GM18873 (cell line): ENCODE measurements at regions not wholly inside any gene's neighbourhood (a gene's known extent, or its start where the extent isn't known, plus 50 kb on each side); places are given as distances from the start of the nearest gene placed in this dataset.
"Not testable (repeated sequence)": the region's sequence is repeated elsewhere in the genome, so short reads cannot be mapped to it uniquely, and the experiment has no call there.

Source experiments
- ATAC-seq: cut with Tn5 transposase; IDR thresholded peaks from one replicate; pipeline ENCODE4 v1.9.1; 2021; ENCODE audit warnings: mild to moderate bottlenecking, moderate library complexity, moderate number of reproducible peaks; ENCODE audit not compliant: unreplicated experiment, low FRiP score

GRCh38 chrX:42175843-42176242, 252.5 kb upstream of the CASK start:
- no peak for ATAC-seq

- ATAC-seq: not testable (repeated sequence)
Observed at GRCh38 chrX:42157923-42158322, 234.6 kb upstream of the CASK start.

- ATAC-seq: no peak
Observed at GRCh38 chrX:42151808-42152207, 228.5 kb upstream of the CASK start.

DNA sequence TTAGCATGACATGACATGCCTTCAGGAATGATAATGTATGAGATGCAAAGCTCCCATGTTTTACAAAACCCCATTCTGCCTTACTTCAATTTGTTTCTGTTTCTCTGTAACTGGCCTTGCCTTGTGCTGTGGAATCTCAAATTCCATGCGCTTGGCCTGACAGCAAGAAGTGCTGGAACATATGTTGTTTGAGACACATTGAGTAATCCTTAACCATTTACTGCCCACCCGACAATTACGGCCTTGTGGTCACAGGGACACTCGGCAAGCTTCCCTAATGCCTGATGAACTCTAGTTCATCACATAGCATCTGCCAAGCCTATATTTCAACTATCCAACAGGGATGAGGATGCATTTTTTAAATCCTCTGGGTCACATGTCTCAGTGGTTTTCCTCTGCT, 226.4 kb upstream of the CASK start:
- no peak for ATAC-seq

DNA sequence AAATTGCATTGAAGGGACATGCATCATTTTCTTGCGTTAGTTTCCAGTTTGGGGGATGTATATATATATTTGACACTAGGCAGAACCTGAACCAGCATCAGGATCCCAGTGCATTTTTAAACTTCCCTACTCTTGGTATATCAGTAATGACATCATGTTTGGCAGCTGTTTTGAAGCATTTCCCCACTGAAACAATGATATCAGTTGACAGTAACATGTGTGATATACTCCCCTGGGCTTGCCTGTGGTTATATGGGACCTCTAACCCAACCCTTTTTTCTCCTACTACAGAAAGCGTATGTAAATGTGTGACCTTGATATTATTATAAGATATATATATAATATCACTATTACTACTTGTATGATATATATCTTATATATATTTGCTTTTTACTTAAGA, 225.9 kb upstream of the CASK start:
- ATAC-seq: no peak

- no peak for ATAC-seq
Observed at GRCh38 chrX:42143866-42144592, 220.7 kb upstream of the CASK start.

DNA sequence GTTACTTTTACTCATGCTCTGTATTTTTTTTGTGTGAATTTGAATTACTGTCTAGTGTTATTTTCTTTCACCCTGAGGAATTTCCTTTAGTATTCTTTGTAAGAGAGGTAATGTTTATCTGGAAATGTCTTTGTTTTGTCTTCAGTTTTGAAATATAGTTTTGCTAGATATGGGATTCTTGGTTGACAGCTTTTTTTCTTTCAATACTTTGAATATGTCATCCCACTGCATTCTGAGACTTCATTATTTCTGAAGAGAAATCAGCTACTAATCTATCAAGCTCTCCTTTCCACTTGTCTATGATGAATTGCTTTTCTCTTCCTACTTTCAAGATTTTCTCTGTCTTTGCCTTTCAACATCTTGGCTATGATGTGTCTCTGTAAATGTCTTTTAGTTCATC, 217.0 kb upstream of the CASK start:
- no peak for ATAC-seq

DNA sequence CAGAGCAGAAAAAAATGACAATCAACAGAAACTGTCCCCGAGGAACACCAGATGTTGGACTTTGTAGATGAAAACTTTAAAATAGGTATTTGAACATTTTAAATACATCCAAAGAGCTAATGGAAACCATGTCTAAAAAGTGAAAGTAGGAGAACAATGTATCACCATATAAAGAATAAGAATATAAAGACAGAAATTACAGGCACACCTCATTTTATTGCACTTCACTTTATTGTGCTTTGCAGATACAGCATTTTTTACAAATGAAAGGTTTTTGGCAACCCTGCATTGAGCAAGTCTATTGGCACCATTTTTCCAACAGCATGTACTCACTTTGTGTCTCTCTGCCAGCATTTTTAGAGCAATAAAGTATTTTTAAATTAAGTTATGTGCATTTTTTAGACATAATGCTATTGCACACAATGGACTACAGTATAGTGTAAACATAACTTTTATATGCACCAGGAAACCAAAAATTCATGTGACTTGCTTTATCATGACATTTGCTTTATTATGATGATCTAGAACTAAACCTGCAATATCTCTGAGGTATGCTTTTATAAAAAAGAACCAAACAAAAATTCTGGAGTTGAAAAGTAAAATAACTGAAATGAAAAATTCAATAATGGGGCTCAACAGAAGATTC, 212.4 kb upstream of the CASK start:
- no peak for ATAC-seq

GRCh38 chrX:42131856-42132255, 208.5 kb upstream of the CASK start:
- no peak for ATAC-seq

- no peak for ATAC-seq
Observed at GRCh38 chrX:42129022-42129940, 205.9 kb upstream of the CASK start.

DNA sequence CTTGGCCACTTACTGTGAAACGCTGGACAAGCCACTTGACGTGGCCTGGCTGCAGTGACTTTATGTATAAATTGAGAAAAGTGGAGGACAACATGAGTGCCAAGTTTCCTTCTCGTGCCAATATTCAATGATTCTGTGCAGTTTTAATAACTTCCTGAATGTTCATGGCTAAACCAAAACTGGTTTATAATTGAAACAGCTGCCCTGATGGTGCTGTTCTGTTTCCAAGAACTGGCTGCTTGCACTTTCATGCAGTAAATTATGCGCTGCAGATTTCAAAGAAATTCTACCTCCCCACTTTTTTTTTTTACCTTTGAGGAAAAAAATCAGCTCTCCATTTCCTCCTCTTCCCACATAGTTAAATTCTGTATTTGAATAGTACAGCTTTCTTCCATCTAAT, 205.2 kb upstream of the CASK start:
- ATAC-seq: no peak

- ATAC-seq: no peak
Observed at GRCh38 chrX:42128020-42128419, 204.7 kb upstream of the CASK start.

DNA sequence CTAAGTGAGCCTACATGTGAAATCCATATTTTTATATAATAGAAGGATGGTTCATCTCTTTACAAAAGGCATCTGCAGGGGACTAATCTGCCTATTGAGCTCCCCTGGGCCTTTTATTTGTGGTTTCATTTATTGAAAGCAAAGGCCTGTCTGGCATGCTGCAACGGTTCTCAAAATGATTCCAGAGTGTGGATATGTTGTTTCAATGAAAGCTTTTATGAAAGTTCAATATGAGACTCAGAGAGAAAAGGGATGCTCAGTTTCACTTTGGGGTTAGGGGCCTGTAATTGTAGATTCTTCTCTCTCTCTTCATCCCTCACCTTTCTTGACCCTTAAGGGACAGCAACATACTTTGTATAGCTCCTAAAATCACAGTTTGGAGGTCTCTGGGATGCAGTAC, 204.2 kb upstream of the CASK start:
- no peak for ATAC-seq

- ATAC-seq: no peak
Observed at GRCh38 chrX:42123369-42123768, 200.0 kb upstream of the CASK start.

DNA sequence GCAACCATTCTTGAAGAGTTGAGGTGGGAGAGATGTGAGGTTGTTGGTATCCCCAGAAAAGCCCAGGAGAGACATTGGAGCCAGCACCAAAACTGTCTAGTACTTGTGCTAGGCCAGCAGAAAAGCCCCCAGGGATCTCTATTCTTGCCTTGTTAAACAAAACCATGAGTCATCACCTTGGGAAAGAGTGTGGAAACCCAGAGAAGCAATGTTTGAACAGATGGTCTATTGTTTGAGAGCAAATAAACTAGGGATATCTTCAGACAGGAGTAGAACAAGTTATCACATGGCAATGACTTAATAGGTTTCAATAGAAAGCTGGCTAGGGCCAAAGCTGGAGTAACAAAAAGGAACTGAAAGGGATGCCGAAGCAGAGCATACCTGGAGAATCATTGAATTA, 195.7 kb upstream of the CASK start:
- ATAC-seq: no peak

DNA sequence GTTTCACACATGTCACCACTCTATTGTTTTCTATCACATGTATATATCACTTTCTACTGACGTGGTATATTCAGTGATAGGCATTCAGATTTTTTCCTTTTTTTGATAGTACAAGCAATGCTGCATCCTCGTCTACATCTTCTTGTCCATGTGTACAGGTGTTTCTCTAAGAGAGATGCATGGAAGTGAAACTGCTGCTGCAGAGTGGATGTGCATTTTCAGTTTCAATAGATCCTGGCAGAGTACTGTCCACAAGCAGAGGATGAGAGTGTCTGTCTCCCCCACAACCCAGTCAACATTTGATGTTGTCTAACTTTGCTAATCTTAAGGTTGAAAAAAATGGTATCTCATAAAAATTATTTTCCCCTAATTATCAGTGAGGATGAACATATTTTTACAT, 194.0 kb upstream of the CASK start:
- ATAC-seq: peak; percentile 76

GRCh38 chrX:42109428-42109827, 186.1 kb upstream of the CASK start:
- no peak for ATAC-seq

GRCh38 chrX:42107495-42108488, 184.4 kb upstream of the CASK start:
- ATAC-seq: peak; percentile 62

DNA sequence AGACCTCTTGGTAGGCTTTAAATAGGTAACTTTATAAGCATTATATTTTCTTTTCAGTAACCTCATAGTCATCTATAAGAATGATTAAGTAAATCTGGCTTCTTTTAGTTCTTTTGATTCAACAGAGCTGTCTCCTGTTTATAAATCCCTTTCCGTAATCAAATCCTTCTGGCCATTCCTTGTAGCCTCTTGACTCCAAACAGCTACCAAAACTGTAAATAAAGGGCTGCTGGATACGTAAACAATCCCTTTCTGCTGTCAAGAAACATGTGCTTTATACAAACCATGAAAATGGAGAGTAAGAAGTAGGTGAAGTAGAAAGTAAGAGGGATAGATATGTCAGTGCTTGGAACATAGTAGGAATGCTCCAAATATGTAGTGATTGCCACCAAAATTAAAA, 183.2 kb upstream of the CASK start:
- ATAC-seq: no peak
